CD8-positive, alpha-beta memory T cell (primary cell): ENCODE measurements at regions not wholly inside any gene's neighbourhood (a gene's known extent, or its start where the extent isn't known, plus 50 kb on each side); places are given as distances from the start of the nearest gene placed in this dataset.

Experiments
- CTCF ChIA-PET: fragments of 350-600 bp; sonication (Branson Sonifier 250); formaldehyde crosslinking; loops from one replicate; lab custom pipeline; 2021; ENCODE audit warnings: antibody characterized with exemption; lab: Charles Lee
- POLR2A ChIA-PET: fragments of 350-600 bp; sonication (Branson Sonifier 250); formaldehyde crosslinking; loops from one replicate; lab custom pipeline; 2021; ENCODE audit warnings: antibody characterized with exemption; lab: Charles Lee
- DNase-seq, 5 donors: peaks; one replicate each; pipeline versions ENCODE4 v3.0.0 to v3.0.0-alpha.2; 2020 to 2022; ENCODE audit warnings: mixed read lengths in 1 of 5
- H3K27ac ChIP-seq: one replicate; pipeline ENCODE4 v1.7.0; 2013; ENCODE audit warnings: low read depth, mild to moderate bottlenecking, low read length, moderate library complexity
- H3K27me3 ChIP-seq: 2 replicates; pipeline ENCODE4 v1.7.0; 2013; ENCODE audit warnings: low read length, mild to moderate bottlenecking; ENCODE audit not compliant: insufficient read depth, poor library complexity, severe bottlenecking
- H3K36me3 ChIP-seq: 2 replicates; pipeline ENCODE4 v1.7.0; 2013; ENCODE audit warnings: mild to moderate bottlenecking, low read length, moderate library complexity; ENCODE audit not compliant: insufficient read depth
- H3K4me1 ChIP-seq: 2 replicates; pipeline ENCODE4 v1.7.0; 2013; ENCODE audit warnings: mild to moderate bottlenecking, low read length, moderate library complexity; ENCODE audit not compliant: insufficient read depth
- H3K4me3 ChIP-seq: 2 replicates; pipeline ENCODE4 v1.7.0; 2013; ENCODE audit warnings: mild to moderate bottlenecking, low read length
- H3K9me3 ChIP-seq: 2 replicates; pipeline ENCODE4 v1.7.0; 2013; ENCODE audit warnings: mild to moderate bottlenecking, low read length
- H3K27ac Mint-ChIP-seq, 8 donors: one replicate each; pipeline ENCODE4 v1.8.0; 2020 to 2021; ENCODE audit warnings: mixed read lengths in 8 of 8, mild to moderate bottlenecking in 6 of 8, inconsistent platforms in 3 of 8, moderate library complexity in 3 of 8
- H3K27me3 Mint-ChIP-seq, 2 donors: one replicate each; pipeline ENCODE4 v1.8.0; 2020 to 2021; ENCODE audit warnings: mixed read lengths in 2 of 2, mild to moderate bottlenecking in 1 of 2, moderate library complexity in 1 of 2
- H3K36me3 Mint-ChIP-seq, 3 donors: one replicate each; pipeline ENCODE4 v1.8.0; 2020 to 2021; ENCODE audit warnings: mixed read lengths in 3 of 3, inconsistent platforms in 1 of 3, mild to moderate bottlenecking in 1 of 3
- H3K4me1 Mint-ChIP-seq, 3 donors: one replicate each; pipeline ENCODE4 v1.8.0; 2020 to 2021; ENCODE audit warnings: mixed read lengths in 3 of 3, inconsistent platforms in 1 of 3, mild to moderate bottlenecking in 1 of 3
- H3K4me3 Mint-ChIP-seq, 7 donors: one replicate each; pipeline ENCODE4 v1.8.0; 2020 to 2021; ENCODE audit warnings: mixed read lengths in 7 of 7, mild to moderate bottlenecking in 6 of 7, moderate library complexity in 4 of 7, inconsistent platforms in 2 of 7
- H3K9me3 Mint-ChIP-seq, 5 donors: one replicate each; pipeline ENCODE4 v1.8.0; 2020 to 2022; ENCODE audit warnings: mixed read lengths in 5 of 5, mild to moderate bottlenecking in 3 of 5, moderate library complexity in 2 of 5, inconsistent platforms in 1 of 5

- H3K4me1 ChIP-seq: no peaks in the 10 kb centered on the region
- POLR2A ChIA-PET: no interaction called here
- CTCF ChIA-PET: no interaction called here
Observed at GRCh38 chr15:99506399-99506798, 59.4 kb upstream of the MEF2A start.

GRCh38 chr15:99507016-99507503 is 58.7 kb upstream of the MEF2A start:
- Mint-ChIP-seq H3K4me3 (no peak overlapping the region), H3K27me3 (peaks cover 5 to 20% of the 10 kb centered on the region in 2 donors), H3K9me3 (no peaks in the 10 kb centered on the region), H3K4me1 (peaks cover 6 to 15% (median 9%) of the 10 kb centered on the region in 3 donors), H3K27ac (no peak overlapping the region), H3K36me3 (no peaks in the 10 kb centered on the region)
- ChIA-PET CTCF (no interaction called here), POLR2A (no interaction called here)
- Histone ChIP-seq H3K27ac (no peak overlapping the region), H3K36me3 (no peaks in the 10 kb centered on the region), H3K4me3 (no peak overlapping the region), H3K27me3 (no peaks in the 10 kb centered on the region), H3K9me3 (no peaks in the 10 kb centered on the region), H3K4me1 (no peaks in the 10 kb centered on the region)
- no peak for DNase-seq

More at GRCh38 chr15:99506399-99506798, 59.4 kb upstream of the MEF2A start:
- no peaks in the 10 kb centered on the region for H3K36me3 Mint-ChIP-seq
- H3K27ac Mint-ChIP-seq: peak overlapping the region in 1 of 8 donors; percentile 5
- no peak overlapping the region for H3K4me3 Mint-ChIP-seq
- DNase-seq: no peak
- Histone ChIP-seq H3K27ac (no peak overlapping the region), H3K4me3 (no peak overlapping the region), H3K9me3 (no peaks in the 10 kb centered on the region), H3K36me3 (no peaks in the 10 kb centered on the region), H3K27me3 (no peaks in the 10 kb centered on the region)
- no peaks in the 10 kb centered on the region for H3K9me3 Mint-ChIP-seq
- peaks cover 5 to 25% of the 10 kb centered on the region in 2 donors for H3K27me3 Mint-ChIP-seq
- H3K4me1 Mint-ChIP-seq: peaks cover 6 to 15% (median 9%) of the 10 kb centered on the region in 3 donors

- no peaks in the 10 kb centered on the region for H3K36me3 Mint-ChIP-seq
- no peaks in the 10 kb centered on the region for H3K36me3 ChIP-seq
- no peak overlapping the region for H3K4me3 Mint-ChIP-seq
- no peak overlapping the region for H3K4me3 ChIP-seq
- no peak for DNase-seq
- peaks cover 5 to 16% of the 10 kb centered on the region in 2 donors for H3K27me3 Mint-ChIP-seq
- POLR2A ChIA-PET: no interaction called here
- H3K4me1 Mint-ChIP-seq: peaks cover 7 to 16% (median 15%) of the 10 kb centered on the region in 3 donors
- H3K9me3 Mint-ChIP-seq: no peaks in the 10 kb centered on the region
- CTCF ChIA-PET: no interaction called here
- no peak overlapping the region for H3K27ac Mint-ChIP-seq
- no peak overlapping the region for H3K27ac ChIP-seq
- H3K9me3 ChIP-seq: no peaks in the 10 kb centered on the region
- H3K4me1 ChIP-seq: no peaks in the 10 kb centered on the region
- H3K27me3 ChIP-seq: no peaks in the 10 kb centered on the region
Observed at GRCh38 chr15:99507504-99508310, 58.1 kb upstream of the MEF2A start.

GRCh38 chr15:99508311-99508645 is 57.5 kb upstream of the MEF2A start:
- H3K4me3 ChIP-seq: no peak overlapping the region
- H3K9me3 ChIP-seq: no peaks in the 10 kb centered on the region
- Mint-ChIP-seq H3K4me1 (peaks cover 9 to 16% (median 15%) of the 10 kb centered on the region in 3 donors), H3K27me3 (peaks cover 5 to 14% of the 10 kb centered on the region in 2 donors), H3K36me3 (no peaks in the 10 kb centered on the region), H3K27ac (no peak overlapping the region), H3K4me3 (no peak overlapping the region), H3K9me3 (no peaks in the 10 kb centered on the region)
- H3K36me3 ChIP-seq: no peaks in the 10 kb centered on the region
- H3K4me1 ChIP-seq: no peaks in the 10 kb centered on the region
- H3K27ac ChIP-seq: no peak overlapping the region
- DNase-seq: no peak
- POLR2A ChIA-PET: no interaction called here
- H3K27me3 ChIP-seq: no peaks in the 10 kb centered on the region
- CTCF ChIA-PET: no interaction called here

- Mint-ChIP-seq H3K36me3 (no peaks in the 10 kb centered on the region), H3K4me3 (peak overlapping the region in 1 of 7 donors; percentile 27), H3K27me3 (peaks cover 5 to 14% of the 10 kb centered on the region in 2 donors), H3K4me1 (peaks cover 7 to 16% (median 11%) of the 10 kb centered on the region in 3 donors), H3K27ac (no peak overlapping the region), H3K9me3 (no peaks in the 10 kb centered on the region)
- no peaks in the 10 kb centered on the region for H3K4me1 ChIP-seq
- ChIA-PET CTCF (interaction anchor here (1.0 kb wide), 1 partner anchor 15 kb away, joined by 3 read pairs; no protein-coding TSS in a partner anchor), POLR2A (no interaction called here)
- no peaks in the 10 kb centered on the region for H3K27me3 ChIP-seq
- no peaks in the 10 kb centered on the region for H3K9me3 ChIP-seq
- no peak overlapping the region for H3K4me3 ChIP-seq
- no peaks in the 10 kb centered on the region for H3K36me3 ChIP-seq
- no peak overlapping the region for H3K27ac ChIP-seq
- DNase-seq: no peak
Observed at GRCh38 chr15:99508852-99509251, 56.9 kb upstream of the MEF2A start.

GRCh38 chr15:99509686-99510461 is 55.9 kb upstream of the MEF2A start:
- H3K4me3 ChIP-seq: no peak overlapping the region
- H3K27ac Mint-ChIP-seq: no peak overlapping the region
- H3K36me3 Mint-ChIP-seq: no peaks in the 10 kb centered on the region
- no peak overlapping the region for H3K4me3 Mint-ChIP-seq
- no peaks in the 10 kb centered on the region for H3K36me3 ChIP-seq
- H3K9me3 ChIP-seq: no peaks in the 10 kb centered on the region
- H3K27me3 ChIP-seq: no peaks in the 10 kb centered on the region
- H3K4me1 Mint-ChIP-seq: peaks cover under 1 to 7% (median 7%) of the 10 kb centered on the region in 3 donors
- DNase-seq: no peak
- no peaks in the 10 kb centered on the region for H3K4me1 ChIP-seq
- CTCF ChIA-PET: interaction anchor here (1.0 kb wide), 1 partner anchor 16 kb away, joined by 3 read pairs; no protein-coding TSS in a partner anchor
- H3K9me3 Mint-ChIP-seq: no peaks in the 10 kb centered on the region
- peaks cover 8 to 9% of the 10 kb centered on the region in 2 donors for H3K27me3 Mint-ChIP-seq
- H3K27ac ChIP-seq: no peak overlapping the region
- POLR2A ChIA-PET: no interaction called here

- Mint-ChIP-seq H3K4me3 (no peak overlapping the region), H3K36me3 (no peaks in the 10 kb centered on the region), H3K9me3 (no peaks in the 10 kb centered on the region), H3K27ac (no peak overlapping the region), H3K4me1 (peaks cover 0 to 7% (median 7%) of the 10 kb centered on the region in 3 donors), H3K27me3 (peaks cover 3 to 4% of the 10 kb centered on the region in 2 donors)
- Histone ChIP-seq H3K27ac (no peak overlapping the region), H3K36me3 (no peaks in the 10 kb centered on the region), H3K9me3 (no peaks in the 10 kb centered on the region), H3K27me3 (no peaks in the 10 kb centered on the region), H3K4me3 (no peak overlapping the region), H3K4me1 (no peaks in the 10 kb centered on the region)
- POLR2A ChIA-PET: no interaction called here
- no peak for DNase-seq
- CTCF ChIA-PET: no interaction called here
Observed at GRCh38 chr15:99511531-99511865, 54.3 kb upstream of the MEF2A start.
